UCSD-AML1 (cell line): ENCODE measurements at regions not wholly inside any gene's neighbourhood (a gene's known extent, or its start where the extent isn't known, plus 50 kb on each side); places are given as distances from the start of the nearest gene placed in this dataset.
"Not testable (repeated sequence)": the region's sequence is repeated elsewhere in the genome, so short reads cannot be mapped to it uniquely, and the experiment has no call there.

ENCODE experiments used
- DNase-seq: peaks from one replicate; lab custom pipeline; 2025; ENCODE audit not compliant: unreplicated experiment; lab: John Stamatoyannopoulos, UW

DNA sequence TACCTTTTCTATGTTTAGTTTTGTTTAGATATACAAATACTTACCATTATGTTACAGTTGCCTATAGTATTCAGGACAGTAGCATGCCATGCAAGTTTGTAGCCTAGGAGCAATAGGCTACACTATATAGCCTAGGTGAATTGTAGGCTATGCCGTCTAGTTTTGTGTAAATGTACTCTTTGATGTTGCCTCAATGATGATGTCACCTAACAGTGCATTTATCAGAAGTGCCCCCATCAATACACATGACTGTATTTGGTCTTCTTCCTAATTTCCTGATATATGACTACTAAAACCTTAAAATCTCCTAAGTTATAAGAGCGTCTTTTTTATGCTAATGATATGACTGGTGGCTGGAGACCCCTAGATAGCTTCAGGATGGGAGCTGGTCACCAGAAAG lies 394.4 kb upstream of the STXBP6 start:
- no peak for DNase-seq

DNA sequence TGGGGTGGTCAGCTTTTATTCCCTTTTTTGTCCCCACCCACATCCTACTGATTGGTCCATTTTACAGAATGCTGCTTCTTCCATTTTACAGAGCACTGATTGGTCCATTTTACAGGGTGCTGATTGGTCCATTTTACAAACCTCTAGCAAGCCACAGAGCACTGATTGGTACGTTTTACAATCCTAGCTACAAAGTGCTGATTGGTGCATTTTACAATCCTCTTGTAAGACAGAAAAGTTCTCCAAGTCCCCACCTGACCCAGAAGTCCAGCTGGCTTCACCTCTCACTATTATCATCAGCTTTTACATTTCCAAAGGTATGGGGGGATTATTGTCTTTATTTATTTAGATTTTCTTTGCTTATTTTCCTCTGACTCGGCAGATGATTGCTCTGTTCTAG lies 390.4 kb upstream of the STXBP6 start:
- DNase-seq: not testable (repeated sequence)

DNA sequence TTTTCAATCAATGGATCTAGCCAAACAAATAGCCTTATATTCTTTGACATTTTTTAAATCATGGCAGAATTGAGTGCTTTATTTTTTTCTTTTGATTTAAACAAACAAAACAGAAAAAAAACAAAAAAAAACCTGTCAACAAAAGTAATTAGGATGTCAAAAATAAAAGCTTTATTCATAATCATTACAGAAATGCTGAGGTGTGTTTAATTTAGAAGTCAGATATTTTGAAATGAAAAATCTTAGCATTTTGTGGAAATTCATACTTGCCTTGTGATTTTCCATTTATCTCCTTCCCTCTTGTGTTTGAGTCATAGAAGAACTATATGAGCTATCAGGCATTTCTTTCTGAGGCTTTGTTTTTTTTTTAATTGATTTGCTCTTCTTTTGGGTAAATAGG lies 387.0 kb upstream of the STXBP6 start:
- DNase-seq: no peak

DNA sequence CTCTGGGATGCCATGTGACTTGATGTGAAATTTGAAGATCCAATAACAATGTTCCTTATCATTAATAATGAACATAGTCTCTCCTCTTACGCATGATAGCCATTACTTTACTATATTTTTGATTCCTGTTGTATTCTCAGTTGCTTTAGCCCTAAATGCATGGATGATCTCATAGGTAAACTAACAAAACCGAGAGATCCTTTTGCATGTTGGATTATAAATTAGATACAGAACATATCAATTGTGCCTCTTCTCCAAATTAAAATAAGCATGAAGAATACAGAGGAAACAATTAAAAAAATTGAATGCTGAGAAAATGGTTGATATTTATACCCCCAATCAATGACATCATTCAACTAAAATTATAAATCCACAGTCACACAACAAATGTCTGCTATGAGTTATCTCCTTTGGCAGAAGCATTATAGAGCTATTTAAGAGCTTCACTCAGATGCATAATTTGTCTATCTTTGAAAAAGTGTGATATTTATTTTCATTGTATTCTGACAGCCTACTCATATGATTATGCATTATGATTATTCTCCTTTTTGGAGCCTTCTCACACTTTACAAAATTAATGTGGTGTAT lies 386.4 kb upstream of the STXBP6 start:
- DNase-seq: no peak

DNA sequence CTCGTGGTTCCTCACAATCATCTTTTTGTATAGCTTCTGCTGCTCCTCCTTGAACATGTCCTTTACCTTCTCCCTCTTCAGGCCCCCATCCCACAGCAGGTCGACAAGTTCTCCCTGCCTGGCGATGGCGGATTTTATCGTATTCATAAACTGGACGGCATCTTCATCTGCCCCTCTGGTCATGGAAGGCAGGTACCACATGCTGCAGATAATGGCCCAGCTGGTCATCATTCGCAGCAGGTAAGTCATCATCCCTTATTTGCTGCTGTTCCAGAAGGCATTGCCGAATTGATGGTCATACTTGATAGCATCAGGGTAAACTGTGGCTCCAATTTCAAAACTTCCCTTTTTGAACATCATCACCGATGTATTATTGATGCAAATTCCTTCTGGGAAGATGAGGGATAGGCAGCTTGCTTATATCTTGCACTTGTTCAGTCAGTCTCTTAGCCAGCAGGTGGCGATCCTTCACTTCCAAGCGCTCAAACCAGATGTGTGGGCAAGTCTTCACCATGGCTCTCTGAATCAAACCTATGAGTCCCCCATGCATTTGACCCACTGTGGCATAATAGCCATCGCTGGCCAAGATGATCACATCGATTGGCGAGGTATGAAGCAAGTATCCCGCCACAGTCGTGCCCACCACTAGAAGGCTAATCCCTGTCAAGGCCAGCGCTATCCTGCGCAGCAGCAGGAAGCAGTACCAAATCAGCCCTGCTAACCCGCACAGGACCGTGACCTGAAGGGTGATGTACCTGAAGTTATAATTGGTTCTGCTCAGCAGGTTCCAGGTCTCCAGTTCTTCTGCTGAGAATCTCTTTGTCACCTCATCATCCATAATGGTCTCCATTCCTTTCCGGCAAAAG lies 381.5 kb upstream of the STXBP6 start:
- DNase-seq: peak; percentile 22

DNA sequence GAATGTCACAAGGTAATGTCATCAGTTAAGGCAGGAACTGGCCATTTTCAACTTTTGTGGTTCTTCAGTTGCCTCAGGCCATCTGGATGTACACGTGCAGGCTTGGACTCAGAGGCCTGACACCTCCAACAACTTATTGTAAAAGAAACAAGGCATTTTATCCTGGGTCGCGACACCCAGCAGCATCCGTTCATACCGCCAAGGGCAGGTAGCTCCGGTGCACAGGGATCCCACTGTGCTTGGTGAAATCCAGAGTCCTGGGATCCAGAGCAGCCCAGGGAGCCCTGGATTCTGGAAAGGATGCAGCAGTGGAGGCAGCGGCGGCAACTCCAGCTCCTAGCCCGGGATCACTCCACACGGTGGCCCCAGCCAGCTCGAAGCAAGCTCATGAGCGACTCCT lies 380.9 kb upstream of the STXBP6 start:
- DNase-seq: no peak

DNA sequence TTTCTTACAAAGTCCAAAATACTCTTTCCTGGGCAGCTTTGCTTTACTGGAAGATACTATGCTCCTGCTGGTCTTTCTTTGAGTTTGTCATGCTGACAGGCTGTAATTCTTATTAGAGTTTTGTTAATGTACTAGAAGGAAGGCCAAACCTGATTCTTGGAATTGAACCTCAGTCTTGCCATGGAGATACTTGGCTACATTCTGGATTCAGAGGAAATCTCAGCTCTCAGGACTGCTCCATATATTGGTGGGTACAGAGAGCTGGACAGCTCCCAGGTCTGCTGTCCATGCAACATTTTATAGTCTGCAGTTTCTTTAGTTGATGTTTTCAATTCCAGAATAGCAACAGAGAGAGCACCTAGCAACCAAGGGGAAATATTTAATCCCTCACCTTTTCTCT lies 363.1 kb upstream of the STXBP6 start:
- DNase-seq: no peak

DNA sequence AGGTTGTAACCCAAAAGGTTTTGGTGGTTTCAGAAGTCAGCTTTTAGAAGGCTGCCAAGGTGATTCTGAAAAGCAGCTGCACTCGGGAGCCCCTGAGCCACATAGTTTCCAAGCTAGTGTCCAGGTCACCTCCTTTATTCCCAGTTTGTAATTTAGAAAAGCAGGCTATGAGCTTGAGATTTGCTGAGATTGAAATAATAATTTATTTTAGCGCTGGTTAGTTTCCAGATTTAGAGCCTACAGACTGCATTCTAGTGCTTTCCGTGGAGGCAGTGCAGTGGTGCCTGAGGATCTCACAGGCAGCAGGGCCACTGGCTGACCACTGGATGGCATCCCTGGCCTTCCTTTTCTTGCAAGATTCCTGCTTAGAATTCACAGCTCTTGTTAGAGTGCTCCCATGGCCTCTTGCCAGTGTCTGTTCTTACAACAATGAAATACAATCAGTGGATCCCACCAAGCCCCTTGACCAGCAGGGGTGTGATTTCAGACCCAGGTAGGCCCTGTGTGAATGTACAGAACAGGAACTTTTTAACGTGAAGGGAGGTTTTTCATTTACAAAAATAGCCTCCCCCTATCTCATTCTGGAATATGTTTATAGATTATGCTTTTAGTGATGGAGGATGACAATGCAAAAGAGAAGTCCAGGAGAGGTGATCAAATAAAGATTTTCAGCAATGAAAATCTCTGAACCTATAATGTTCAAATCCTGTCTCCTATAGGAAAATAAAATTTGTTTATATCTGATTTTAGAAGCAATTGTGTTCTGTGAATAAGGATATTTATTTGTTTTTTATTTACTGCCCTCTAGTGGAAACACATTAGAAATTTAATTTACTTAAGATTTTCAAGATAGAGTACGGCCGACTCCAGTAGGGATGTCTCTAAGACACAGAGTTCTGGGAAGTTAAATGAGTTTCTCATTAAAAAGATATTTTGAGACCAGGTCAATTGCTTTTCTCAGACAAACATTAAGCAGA lies 362.1 kb upstream of the STXBP6 start:
- no peak for DNase-seq

DNA sequence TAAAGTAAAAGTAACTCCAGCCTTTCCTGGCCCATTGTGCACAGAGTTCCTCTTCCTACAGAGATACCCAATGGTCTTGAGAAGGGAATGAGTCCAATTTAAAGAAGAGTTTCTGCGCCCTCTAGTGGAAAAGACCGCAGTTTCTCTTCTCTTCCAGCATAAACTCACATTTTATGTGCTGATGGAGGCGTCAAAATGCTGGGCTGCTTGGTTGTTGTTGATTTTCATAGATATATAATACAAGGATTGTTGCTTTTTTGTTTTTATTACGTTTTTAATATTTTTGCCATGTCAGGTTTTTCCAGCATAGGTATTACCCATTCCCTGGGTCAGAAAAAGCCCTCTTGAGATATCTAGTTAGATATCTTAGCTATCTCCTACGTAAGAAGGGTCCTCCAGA lies 356.9 kb upstream of the STXBP6 start:
- peak; percentile 13 for DNase-seq

DNA sequence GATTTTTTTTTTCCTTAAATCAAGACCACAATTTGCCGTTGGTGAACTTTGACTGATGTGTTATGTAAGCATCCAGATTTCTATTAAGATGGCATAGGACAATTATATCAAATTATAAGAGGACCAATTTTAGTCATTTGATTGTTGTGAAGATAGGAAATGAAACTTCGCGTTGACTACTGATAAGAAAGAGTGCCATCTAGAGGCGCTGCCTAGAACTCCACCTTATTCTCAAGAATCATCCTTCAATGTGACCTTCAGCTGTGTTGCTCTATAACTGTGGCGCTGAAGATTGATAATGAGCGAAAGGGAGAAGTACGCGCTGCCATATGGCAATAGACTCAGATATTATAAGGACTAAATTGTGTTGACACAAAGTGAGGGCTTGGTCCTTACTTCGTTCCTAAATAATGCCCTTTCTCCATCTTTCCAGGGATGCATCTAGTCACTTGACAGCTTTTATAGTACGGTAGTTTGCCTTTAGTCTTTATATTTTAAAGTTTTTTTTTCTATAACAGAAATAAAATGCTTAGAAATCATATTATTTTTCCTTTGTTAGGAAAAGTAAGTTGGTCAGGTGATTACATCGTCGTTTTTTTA lies 350.8 kb upstream of the STXBP6 start:
- DNase-seq: peak; percentile 5

DNA sequence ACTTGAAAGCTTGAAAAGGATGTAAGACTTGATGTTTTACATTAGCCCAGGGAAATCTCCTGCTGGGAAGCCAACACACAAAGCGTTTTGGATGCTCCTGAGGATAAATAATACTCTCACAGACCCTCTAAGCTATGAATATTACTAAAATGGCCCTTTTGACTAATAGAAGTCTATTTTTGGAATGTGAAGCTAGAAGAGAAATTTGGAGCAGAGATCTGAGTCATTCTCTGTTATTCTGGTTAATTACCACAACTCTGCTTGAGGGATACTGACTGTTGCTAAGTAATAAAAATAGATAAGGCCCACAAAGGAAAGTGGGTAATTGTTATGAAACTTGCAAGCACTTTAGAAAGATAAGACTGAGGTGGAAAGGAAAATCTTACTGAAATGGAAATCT lies 346.2 kb upstream of the STXBP6 start:
- no peak for DNase-seq

DNA sequence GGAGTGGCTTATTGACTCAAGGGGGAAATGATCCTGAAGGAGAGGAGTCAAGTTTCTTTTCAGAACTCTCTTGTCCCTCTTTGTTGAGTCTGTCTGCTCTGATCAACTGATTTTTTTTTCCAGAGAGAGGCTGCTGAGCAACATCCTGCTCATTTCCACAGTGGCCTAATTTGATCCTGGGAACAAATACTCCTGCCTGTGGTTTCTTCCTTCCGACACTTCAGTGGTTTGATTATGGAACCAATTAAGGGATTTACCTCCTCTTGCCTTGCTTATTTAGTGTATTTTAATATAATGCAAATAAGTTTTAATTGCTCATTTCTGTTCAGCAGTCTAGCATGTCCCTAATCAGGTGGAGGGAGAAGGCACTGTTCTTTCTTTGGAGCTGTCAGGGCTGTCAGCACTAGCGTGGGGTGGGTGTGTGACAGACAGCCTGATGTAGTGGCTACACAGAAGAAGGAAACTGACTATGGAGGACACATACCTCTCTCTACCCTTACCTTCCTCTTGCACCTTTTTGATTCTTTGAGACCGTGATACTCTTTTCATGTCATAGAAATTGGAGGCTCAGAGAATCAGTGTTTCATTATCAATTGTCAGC lies 344.9 kb upstream of the STXBP6 start:
- DNase-seq: no peak

DNA sequence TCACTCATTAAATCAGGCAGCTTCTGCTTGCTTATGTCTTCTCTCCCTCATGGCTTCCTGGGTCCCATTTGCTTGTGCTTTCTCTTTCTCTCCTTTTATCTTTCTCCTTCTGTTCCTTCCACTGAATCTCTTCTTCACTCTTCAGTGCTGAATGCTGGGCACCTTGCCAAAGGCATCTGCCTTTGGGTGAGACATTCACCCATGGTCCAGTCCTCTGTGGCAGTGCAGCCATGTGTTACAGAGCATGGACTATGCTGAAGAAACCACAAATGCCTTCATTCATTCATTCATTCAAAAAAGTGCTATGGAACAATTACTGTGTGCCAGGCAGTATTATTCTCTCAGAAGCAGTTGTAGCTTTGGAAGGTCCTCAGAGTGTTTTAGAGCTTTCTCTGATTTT lies 344.4 kb upstream of the STXBP6 start:
- DNase-seq: no peak

DNA sequence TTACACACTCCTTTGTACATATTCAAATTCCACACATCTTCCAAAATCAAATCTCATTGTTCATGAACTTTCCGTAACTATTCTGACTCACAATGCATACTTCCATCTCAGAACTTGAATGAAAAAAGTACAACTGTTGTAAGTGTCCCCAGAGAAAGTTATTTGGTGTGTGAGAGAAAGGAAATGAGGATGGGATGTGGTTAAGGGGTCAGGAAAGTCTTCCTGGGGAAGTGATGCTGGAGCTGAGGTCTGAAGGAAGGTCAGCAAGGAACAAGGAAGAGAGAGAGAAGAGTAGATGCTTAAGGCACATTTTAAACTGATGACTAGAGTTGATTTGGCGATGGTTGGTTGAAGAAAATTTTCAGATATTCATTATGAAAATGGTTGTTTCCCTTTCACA lies 340.0 kb upstream of the STXBP6 start:
- no peak for DNase-seq

DNA sequence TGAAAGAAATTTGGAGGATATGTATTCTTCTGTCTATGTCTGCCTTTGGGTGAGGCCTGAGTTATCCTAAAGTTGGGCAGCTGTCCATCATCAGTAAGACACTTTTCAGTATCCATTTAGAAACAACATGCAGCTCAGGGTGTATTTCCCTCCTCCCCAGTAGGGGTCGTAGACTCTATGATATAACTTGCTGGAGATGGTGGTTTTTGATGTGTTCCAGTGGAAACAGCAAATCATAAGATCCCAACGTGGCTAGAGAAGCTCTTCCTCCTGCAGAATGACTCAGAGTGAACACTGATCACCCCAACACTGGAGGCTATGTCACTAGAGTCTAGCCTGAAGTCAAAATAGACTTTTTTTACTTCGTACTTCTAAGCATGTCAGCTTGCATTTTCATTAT lies 331.6 kb upstream of the STXBP6 start:
- DNase-seq: no peak

DNA sequence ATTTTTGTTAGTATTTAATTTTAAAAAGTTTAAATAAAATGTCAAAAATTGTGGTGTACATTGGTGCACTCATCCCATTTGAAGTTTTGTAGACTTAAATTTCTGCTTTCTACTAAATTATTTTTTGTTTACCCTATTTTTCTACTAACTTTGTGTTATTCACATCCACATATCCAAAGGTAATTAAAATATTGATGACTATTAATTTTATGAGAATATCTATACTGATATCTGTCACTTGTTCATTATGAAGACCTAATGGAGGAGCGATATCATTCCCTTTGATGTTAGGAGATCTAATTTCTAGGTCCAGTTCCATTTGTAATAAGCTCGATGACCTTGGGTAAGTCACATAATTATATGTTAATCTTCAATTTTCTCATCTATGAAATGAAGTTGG lies 325.7 kb upstream of the STXBP6 start:
- DNase-seq: no peak

DNA sequence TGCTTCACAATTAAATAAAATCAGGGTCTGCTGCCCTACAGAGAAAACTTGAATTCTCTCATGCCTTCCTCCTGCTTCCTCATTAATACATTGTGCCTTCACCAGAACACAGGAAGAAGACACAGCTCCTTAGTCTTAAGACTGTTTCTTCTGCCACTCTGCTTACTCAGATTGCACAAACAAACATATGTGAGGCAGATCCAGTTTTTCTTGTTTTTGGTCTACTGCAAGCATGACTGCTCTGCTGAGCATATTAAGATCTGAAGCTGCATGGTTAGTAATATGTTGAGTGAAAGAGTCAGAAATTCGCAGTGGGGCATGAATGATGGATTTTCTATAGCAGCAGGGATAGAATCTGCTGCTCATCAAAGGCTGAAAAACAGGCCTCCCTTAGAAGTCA lies 321.1 kb upstream of the STXBP6 start:
- DNase-seq: no peak

DNA sequence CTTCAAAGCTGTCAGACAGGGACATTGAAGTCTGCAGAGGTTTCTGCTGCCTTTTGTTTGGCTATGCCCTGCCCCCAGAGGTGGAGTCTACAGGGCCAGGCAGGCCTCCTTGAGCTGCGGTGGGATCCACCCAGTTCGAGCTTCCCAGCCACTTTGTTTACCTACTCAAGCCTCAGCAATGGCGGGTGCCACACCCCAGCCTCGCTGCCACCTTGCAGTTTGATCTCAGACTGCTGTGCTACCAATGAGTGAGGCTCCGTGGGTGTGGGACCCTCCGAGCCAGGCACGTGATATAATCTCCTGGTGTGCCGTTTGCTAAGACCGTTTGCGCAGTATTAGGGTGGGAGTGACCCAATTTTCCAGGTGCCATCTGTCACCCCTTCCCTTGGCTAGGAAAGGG lies 320.1 kb upstream of the STXBP6 start:
- not testable (repeated sequence) for DNase-seq

DNA sequence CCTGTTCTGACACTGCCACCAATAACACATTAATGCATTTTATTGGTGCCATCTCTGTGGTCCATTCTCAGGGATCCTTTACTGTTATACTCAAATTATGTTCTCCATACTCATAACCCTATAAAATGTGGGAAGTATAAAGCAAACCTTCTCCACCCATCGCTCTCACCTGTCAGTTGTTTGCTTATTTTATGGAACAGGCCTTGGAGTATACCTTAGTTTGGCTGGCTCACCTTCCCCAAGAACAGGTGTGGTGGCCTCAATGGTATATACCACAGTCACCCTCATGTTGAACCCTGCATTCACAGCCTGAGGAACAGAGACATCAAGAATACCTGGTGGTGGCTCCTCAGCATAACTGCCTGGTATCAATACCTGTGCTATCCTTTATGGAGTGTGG lies 308.4 kb upstream of the STXBP6 start:
- no peak for DNase-seq

DNA sequence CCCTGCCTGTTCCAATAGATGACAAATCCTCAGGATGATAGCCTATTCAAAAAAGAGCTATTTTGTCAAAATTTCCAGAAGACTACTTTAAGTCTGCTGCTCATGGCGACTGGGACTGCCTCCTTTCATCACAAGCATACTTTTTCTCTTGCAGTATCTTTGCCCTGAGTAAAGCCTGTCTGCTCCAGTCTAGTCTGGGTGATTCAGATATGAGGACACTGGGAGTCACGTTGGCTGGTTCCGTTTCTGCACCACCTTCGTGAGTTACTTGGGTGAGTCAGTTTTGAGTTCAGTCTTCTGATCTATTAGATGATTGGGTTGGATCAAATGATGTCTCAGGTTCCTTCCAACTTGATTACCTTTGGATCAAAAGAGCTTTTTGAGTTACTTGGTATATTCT lies 301.3 kb upstream of the STXBP6 start:
- DNase-seq: no peak

DNA sequence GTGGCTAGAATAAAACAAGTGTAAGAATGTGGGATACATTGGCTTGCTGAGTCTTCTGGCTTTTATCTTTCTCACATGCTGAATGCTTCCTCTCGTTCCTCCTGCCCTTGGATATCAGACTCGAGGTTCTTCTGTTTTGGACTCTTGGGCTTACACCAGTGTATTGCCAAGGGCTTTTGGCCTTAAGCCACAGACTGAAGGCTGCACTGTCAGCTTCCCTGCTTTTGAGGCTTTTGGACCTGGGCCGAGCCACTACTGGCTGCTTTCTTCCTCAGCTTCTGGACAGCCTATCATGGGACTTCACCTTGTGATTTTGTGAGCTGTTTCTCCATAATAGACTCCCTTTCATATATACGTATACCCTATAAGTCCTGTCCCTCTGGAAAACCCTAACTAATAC lies 300.9 kb upstream of the STXBP6 start:
- no peak for DNase-seq
